Chondrocyte (in vitro differentiated cells): ENCODE measurements at regions not wholly inside any gene's neighbourhood (a gene's known extent, or its start where the extent isn't known, plus 50 kb on each side); places are given as distances from the start of the nearest gene placed in this dataset.
"Not testable (repeated sequence)": the region's sequence is repeated elsewhere in the genome, so short reads cannot be mapped to it uniquely, and the experiment has no call there.

ENCODE experiments used
- DNase-seq: peaks from one replicate; pipeline ENCODE4 v3.0.0; 2021; ENCODE audit warnings: mixed read lengths, low spot score
- H3K27ac Mint-ChIP-seq: one replicate; pipeline ENCODE4 v1.8.0; 2021; ENCODE audit warnings: mild to moderate bottlenecking, moderate library complexity, mixed read lengths; ENCODE audit not compliant: unreplicated experiment
- H3K27me3 Mint-ChIP-seq: 2 replicates; pipeline ENCODE4 v1.8.0; 2021; ENCODE audit warnings: low read depth, mixed read lengths
- H3K36me3 Mint-ChIP-seq: 2 replicates; pipeline ENCODE4 v1.8.0; 2021; ENCODE audit warnings: low read depth, mixed read lengths
- H3K4me1 Mint-ChIP-seq: 2 replicates; pipeline ENCODE4 v1.8.0; 2021; ENCODE audit warnings: low read depth, mild to moderate bottlenecking, mixed read lengths
- H3K4me3 Mint-ChIP-seq: one replicate; pipeline ENCODE4 v1.8.0; 2021; ENCODE audit warnings: mild to moderate bottlenecking, moderate library complexity, mixed read lengths; ENCODE audit not compliant: unreplicated experiment
- H3K9me3 Mint-ChIP-seq: 2 replicates; pipeline ENCODE4 v1.8.0; 2021; ENCODE audit warnings: low read depth, mixed read lengths
- TF ChIP-seq, protein P1 (sequence below): fragments of 200-600 bp; sonication (generic); IDR thresholded peaks from 2 replicates; pipeline ENCODE4 v1.5.0; 2021; ENCODE audit warnings: antibody characterized with exemption, mild to moderate bottlenecking, moderate library complexity

DNA sequence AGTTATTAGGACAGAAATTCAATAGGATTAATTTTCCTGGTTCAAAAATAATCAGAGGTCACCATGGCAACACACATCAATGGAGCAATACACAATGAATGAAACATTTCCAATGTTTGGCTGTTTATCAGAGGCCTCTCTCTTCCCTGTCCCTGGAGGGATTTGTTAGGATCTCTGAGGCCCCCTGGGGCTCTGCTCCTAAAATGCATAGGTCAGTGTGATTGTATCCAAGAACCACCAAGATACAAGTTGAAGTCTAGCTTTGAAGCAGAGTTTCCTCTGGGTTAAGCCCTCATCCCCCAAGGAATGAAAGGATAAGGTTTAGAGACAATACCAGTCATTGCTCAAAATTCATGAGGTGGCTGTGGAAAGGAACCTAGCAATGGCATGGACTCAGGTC, 561.2 kb upstream of the C16orf82 start:
- DNase-seq = no peak
- Mint-ChIP-seq H3K27me3 (no peaks in the 10 kb centered on the region), H3K4me1 (no peaks in the 10 kb centered on the region), H3K36me3 (no peaks in the 10 kb centered on the region), H3K9me3 (no peaks in the 10 kb centered on the region), H3K4me3 (no peak overlapping the region), H3K27ac (no peak overlapping the region)
- TF ChIP-seq, protein P1, sequence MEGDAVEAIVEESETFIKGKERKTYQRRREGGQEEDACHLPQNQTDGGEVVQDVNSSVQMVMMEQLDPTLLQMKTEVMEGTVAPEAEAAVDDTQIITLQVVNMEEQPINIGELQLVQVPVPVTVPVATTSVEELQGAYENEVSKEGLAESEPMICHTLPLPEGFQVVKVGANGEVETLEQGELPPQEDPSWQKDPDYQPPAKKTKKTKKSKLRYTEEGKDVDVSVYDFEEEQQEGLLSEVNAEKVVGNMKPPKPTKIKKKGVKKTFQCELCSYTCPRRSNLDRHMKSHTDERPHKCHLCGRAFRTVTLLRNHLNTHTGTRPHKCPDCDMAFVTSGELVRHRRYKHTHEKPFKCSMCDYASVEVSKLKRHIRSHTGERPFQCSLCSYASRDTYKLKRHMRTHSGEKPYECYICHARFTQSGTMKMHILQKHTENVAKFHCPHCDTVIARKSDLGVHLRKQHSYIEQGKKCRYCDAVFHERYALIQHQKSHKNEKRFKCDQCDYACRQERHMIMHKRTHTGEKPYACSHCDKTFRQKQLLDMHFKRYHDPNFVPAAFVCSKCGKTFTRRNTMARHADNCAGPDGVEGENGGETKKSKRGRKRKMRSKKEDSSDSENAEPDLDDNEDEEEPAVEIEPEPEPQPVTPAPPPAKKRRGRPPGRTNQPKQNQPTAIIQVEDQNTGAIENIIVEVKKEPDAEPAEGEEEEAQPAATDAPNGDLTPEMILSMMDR = no peak

GRCh38 chr16:26508946-26509345, 557.8 kb upstream of the C16orf82 start:
- H3K9me3 Mint-ChIP-seq, DNase-seq, H3K36me3 Mint-ChIP-seq, H3K4me3 Mint-ChIP-seq, H3K4me1 Mint-ChIP-seq, H3K27ac Mint-ChIP-seq, H3K27me3 Mint-ChIP-seq: not testable (repeated sequence)

DNA sequence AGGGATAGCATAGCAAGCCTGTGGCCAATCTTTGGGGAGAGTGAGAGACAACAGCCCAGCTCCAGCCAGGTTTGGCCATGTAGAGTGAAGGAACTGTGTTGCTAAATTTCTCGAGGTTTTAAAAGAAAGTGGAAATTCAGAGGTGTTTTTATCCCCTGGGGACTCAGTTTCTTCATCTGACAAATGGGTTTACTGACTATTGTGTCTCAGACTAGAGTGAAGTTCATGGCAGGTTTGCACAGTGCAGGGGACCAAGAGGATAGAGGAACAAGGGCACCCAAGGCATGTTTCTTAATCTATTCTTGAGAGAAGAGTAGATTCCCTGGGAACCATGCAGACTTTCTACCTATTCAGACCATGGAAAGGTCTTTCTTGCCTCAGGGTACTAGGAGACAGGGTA, 555.8 kb upstream of the C16orf82 start:
- TF ChIP-seq, protein P1 = no peak

GRCh38 chr16:26511463-26511862, 555.3 kb upstream of the C16orf82 start:
- Mint-ChIP-seq H3K36me3 (no peaks in the 10 kb centered on the region), H3K4me3 (no peak overlapping the region), H3K27me3 (no peaks in the 10 kb centered on the region), H3K9me3 (no peaks in the 10 kb centered on the region), H3K27ac (no peak overlapping the region), H3K4me1 (no peaks in the 10 kb centered on the region)
- DNase-seq = no peak
- TF ChIP-seq, protein P1 = no peak

More for the DNA sequence above, 555.8 kb upstream of the C16orf82 start:
- H3K27me3 Mint-ChIP-seq = no peaks in the 10 kb centered on the region
- DNase-seq = no peak
- H3K27ac Mint-ChIP-seq = no peak overlapping the region
- no peaks in the 10 kb centered on the region for H3K9me3 Mint-ChIP-seq
- no peak overlapping the region for H3K4me3 Mint-ChIP-seq
- H3K4me1 Mint-ChIP-seq = no peaks in the 10 kb centered on the region
- no peaks in the 10 kb centered on the region for H3K36me3 Mint-ChIP-seq

- TF ChIP-seq, protein P1 = no peak
- H3K9me3 Mint-ChIP-seq = peaks cover 3% of the 10 kb centered on the region
- no peak overlapping the region for H3K27ac Mint-ChIP-seq
- no peaks in the 10 kb centered on the region for H3K36me3 Mint-ChIP-seq
- H3K27me3 Mint-ChIP-seq = no peaks in the 10 kb centered on the region
- no peak for DNase-seq
- no peak overlapping the region for H3K4me3 Mint-ChIP-seq
- no peaks in the 10 kb centered on the region for H3K4me1 Mint-ChIP-seq
Measured at GRCh38 chr16:26521626-26522025, 545.1 kb upstream of the C16orf82 start.

GRCh38 chr16:26524281-26524680, 542.4 kb upstream of the C16orf82 start:
- TF ChIP-seq, protein P1 = no peak
- Mint-ChIP-seq H3K27ac (no peak overlapping the region), H3K27me3 (no peaks in the 10 kb centered on the region), H3K4me3 (no peak overlapping the region), H3K36me3 (no peaks in the 10 kb centered on the region), H3K9me3 (peaks cover 3% of the 10 kb centered on the region), H3K4me1 (no peaks in the 10 kb centered on the region)
- DNase-seq = no peak
